Heart right ventricle (tissue), 16 donors: ENCODE measurements at regions not wholly inside any gene's neighbourhood (a gene's known extent, or its start where the extent isn't known, plus 50 kb on each side); places are given as distances from the start of the nearest gene placed in this dataset.

Experiments
- ATAC-seq, 8 donors: fragments of 200-7000 bp; cut with Tn5 transposase; one replicate each; pipeline ENCODE4 v1.9.1; 2020; ENCODE audit warnings: mild to moderate bottlenecking in 8 of 8, moderate library complexity in 8 of 8, moderate number of reproducible peaks in 1 of 8
- DNase-seq, 2 donors: peaks; one replicate each; pipeline ENCODE4 v3.0.0-alpha.2; 2020
- H3K27ac ChIP-seq, 10 donors: fragments of 200-600 bp; sonication (generic) in 2 of 10; one replicate each; pipeline versions ENCODE4 v1.5.0 to v1.8.0; 2020 to 2022; ENCODE audit warnings: mild to moderate bottlenecking in 3 of 10
- H3K27me3 ChIP-seq, 7 donors: fragments of 200-600 bp; one replicate each; pipeline ENCODE4 v1.8.0; 2021 to 2022; ENCODE audit warnings: mild to moderate bottlenecking in 2 of 7
- H3K36me3 ChIP-seq, 9 donors: fragments of 200-600 bp; sonication (generic) in 1 of 9; one replicate each; pipeline versions ENCODE4 v1.5.0 to v1.8.0; 2020 to 2022; ENCODE audit warnings: mild to moderate bottlenecking in 2 of 9
- H3K4me1 ChIP-seq, 9 donors: fragments of 200-600 bp; sonication (generic) in 1 of 9; one replicate each; pipeline versions ENCODE4 v1.5.0 to v1.8.0; 2020 to 2022; ENCODE audit warnings: mild to moderate bottlenecking in 4 of 9
- H3K4me3 ChIP-seq, 10 donors: fragments of 200-600 bp; sonication (generic) in 2 of 10; one replicate each; pipeline versions ENCODE4 v1.5.0 to v1.8.0; 2020 to 2022; ENCODE audit warnings: mild to moderate bottlenecking in 7 of 10, moderate library complexity in 2 of 10
- H3K9me3 ChIP-seq, 11 donors: fragments of 200-600 bp in 10 of 11; sonication (generic) in 2 of 11; one replicate each; pipeline versions ENCODE4 v1.5.0 to v1.8.0; 2013 to 2022; ENCODE audit warnings: mild to moderate bottlenecking in 2 of 11, control low read depth in 1 of 11, moderate library complexity in 1 of 11
- CTCF ChIP-seq, 9 donors: fragments of 200-600 bp; sonication (generic) in 2 of 9; IDR thresholded peaks; one replicate each; pipeline versions ENCODE4 v1.5.0 to v1.8.0; 2021 to 2022; ENCODE audit warnings: antibody characterized with exemption in 9 of 9, mild to moderate bottlenecking in 5 of 9, moderate library complexity in 1 of 9
- WGBS, 2 donors: extraction: QIAGEN DNeasy Blood & Tissue Kit; methylation state at CpG; one replicate each; pipeline ENCODE4 v1.1.7; 2013; ENCODE audit warnings: inconsistent platforms in 1 of 2; 5-methylcytosine and 5-hydroxymethylcytosine counted together
- intact Hi-C, 10 donors: fragments of 100-400 bp; cut with DNase I; formaldehyde crosslinking; loops; one replicate each; pipeline versions ENCODE4 v1.11.1 to v1.14.2; 2022
- donor health status: Arrhythmogenic right ventricular cardiomyopathy.
- donor health status: ischemic (EF 13 %, LVEDD 7.1; RV severe dilation, severe dysfunction).
- donor health status: healthy with polysubstance abuse.
- donor health status: DM: no; HTN: yes; CAD: no.
- donor health status: DM: no; HTN: no; CAD: no.
- donor health status: ischemic (EF 25% LVEDD 6.9; RV normal size, moderate dysfunction).
- donor health status: ischemic (EF 25% LVEDD 5.7; RV mildly dilated, moderate dysfunction).
- donor health status: healthy.
- donor health status: DM: yes; HTN: yes; CAD: no.
- donor health status: Ischemic cardiomyopathy.
- donor health status: ischemic (EF 35%, LVEDD 5.7; RV mildly dilated, moderate dysfunction).
- donor health status: nonischemic (EF 11% LVEDD 7.7; RV severe dilation, severe dysfunction).
- donor health status: DM: yes; HTN: yes; CAD: no.
- donor health status: PGD.
- donor health status: ischemic (EF 29% LVEDD 5.4; RV normal size, mild dysfunction).
- donor health status: nonischemic (EF 23%, LVEDD 6.1; RV moderate dilation, normal function).

GRCh38 chr12:28884904-28885679 lies 264.0 kb upstream of the FAR2 start:
- Histone ChIP-seq H3K36me3 (no peaks in the 10 kb centered on the region), H3K27ac (peak overlapping the region in 2 of 10 donors; percentile 7 to 19), H3K9me3 (no peaks in the 10 kb centered on the region), H3K27me3 (no peaks in the 10 kb centered on the region), H3K4me1 (no peaks in the 10 kb centered on the region), H3K4me3 (no peak overlapping the region)
- ATAC-seq (peak in 5 of 8 donors; percentile 34 to 65 (median 56)), DNase-seq (peak in 1 of 2 donors; percentile 20)
- no peak for TF ChIP-seq CTCF (IDR thresholded peaks at IDR 0.05)
- 47 to 52% methylated on average over 3 of the region's 3 CpGs for WGBS, 2 donors
- intact Hi-C loops, result no loop called here

- no peaks in the 10 kb centered on the region for H3K36me3 ChIP-seq
- H3K27ac ChIP-seq, result no peak overlapping the region
- DNase-seq, result no peak
- ATAC-seq, result no peak
- H3K4me3 ChIP-seq, result no peak overlapping the region
- no peak for TF ChIP-seq CTCF (IDR thresholded peaks at IDR 0.05)
- WGBS, 2 donors, result 91 to 95% methylated on average over 2 of the region's 2 CpGs
- intact Hi-C loops, result no loop called here
- no peaks in the 10 kb centered on the region for H3K27me3 ChIP-seq
- H3K9me3 ChIP-seq, result no peaks in the 10 kb centered on the region
- H3K4me1 ChIP-seq, result no peaks in the 10 kb centered on the region
Measured at GRCh38 chr12:28885928-28886327, 263.1 kb upstream of the FAR2 start.

- no peaks in the 10 kb centered on the region for H3K4me1 ChIP-seq
- ATAC-seq (no peak), DNase-seq (no peak)
- intact Hi-C loops, result no loop called here
- no peak overlapping the region for H3K27ac ChIP-seq
- H3K4me3 ChIP-seq, result no peak overlapping the region
- no peak for TF ChIP-seq CTCF (IDR thresholded peaks at IDR 0.05)
- no peaks in the 10 kb centered on the region for H3K36me3 ChIP-seq
- no peaks in the 10 kb centered on the region for H3K9me3 ChIP-seq
- no peaks in the 10 kb centered on the region for H3K27me3 ChIP-seq
Measured at GRCh38 chr12:28887461-28887990, 261.6 kb upstream of the FAR2 start.

- DNase-seq (no peak), ATAC-seq (no peak)
- no peaks in the 10 kb centered on the region for H3K36me3 ChIP-seq
- no peaks in the 10 kb centered on the region for H3K9me3 ChIP-seq
- no peak overlapping the region for H3K27ac ChIP-seq
- no peak overlapping the region for H3K4me3 ChIP-seq
- peaks cover 0 to 8% (median 0%) of the 10 kb centered on the region in 9 donors for H3K4me1 ChIP-seq
- WGBS, 2 donors, result 79 to 80% methylated on average over 4 of the region's 4 CpGs
- no peaks in the 10 kb centered on the region for H3K27me3 ChIP-seq
- intact Hi-C loops, result loop anchor here in 1 of 10 donors (10.0 kb wide), 1 partner anchor 104 kb away; no protein-coding TSS in a partner anchor
- no peak for TF ChIP-seq CTCF (IDR thresholded peaks at IDR 0.05)
Measured at GRCh38 chr12:28890664-28891063, 258.4 kb upstream of the FAR2 start.
